ENCODE measurements at regions not wholly inside any gene's neighbourhood (a gene's known extent, or its start where the extent isn't known, plus 50 kb on each side); places are given as distances from the start of the nearest gene placed in this dataset.

- H3K27me3 ChIP-seq (ENCODE audit: control insufficient read depth, insufficient read depth, low read length): no peaks in the 10 kb centered on the region
- WGBS (ENCODE audit: insufficient coverage): 100% methylated on average over 1 of the region's 1 CpG
- peaks cover 0 to 2% of the 10 kb centered on the region in 2 donors for H3K9me3 Mint-ChIP-seq
- no peaks in the 10 kb centered on the region for H3K27me3 Mint-ChIP-seq (ENCODE audit: low read depth in 2 of 2)
- no peak overlapping the region for H3K4me3 Mint-ChIP-seq
- no peak for TF ChIP-seq CTCF (IDR thresholded peaks at IDR 0.05)
- H3K36me3 Mint-ChIP-seq: no peaks in the 10 kb centered on the region
- H3K4me3 ChIP-seq (ENCODE audit: low read length): no peak overlapping the region
- no peaks in the 10 kb centered on the region for H3K4me1 Mint-ChIP-seq
- no peaks in the 10 kb centered on the region for H3K9me3 ChIP-seq (ENCODE audit: control insufficient read depth, insufficient read depth, low read length)
- DNase-seq (no peak), ATAC-seq (no peak)
- no peak overlapping the region for H3K27ac Mint-ChIP-seq
- no peaks in the 10 kb centered on the region for H3K36me3 ChIP-seq (ENCODE audit: control insufficient read depth, insufficient read depth, low read length)
- intact Hi-C loops (cut with micrococcal nuclease): no loop called here
- H3K4me1 ChIP-seq (ENCODE audit: control insufficient read depth, insufficient read depth, low read length): no peaks in the 10 kb centered on the region
- no peak overlapping the region for H3K27ac ChIP-seq (ENCODE audit: low read length)
Observed at GRCh38 chrX:87310780-87311179, 206.8 kb upstream of the KLHL4 start.

DNA sequence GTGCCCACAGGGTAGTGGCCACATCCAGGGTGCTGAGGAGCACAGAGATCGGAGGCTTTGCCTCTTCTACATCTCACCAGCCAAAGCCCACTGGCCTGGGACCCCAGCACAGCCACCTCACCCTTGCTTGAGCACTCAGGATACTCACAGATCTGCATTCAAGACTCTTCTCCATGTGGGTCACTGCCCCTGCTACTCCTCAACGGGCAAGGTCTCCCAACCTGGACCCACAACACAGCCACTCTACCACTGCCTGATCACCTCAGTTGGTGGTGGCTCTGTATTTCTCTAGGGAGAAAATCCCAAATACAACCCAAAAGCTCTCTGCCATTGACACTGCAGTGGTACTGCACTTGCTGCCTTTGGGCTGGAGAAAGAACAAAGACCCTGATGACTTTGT lies 190.3 kb upstream of the KLHL4 start:
- peaks cover 4% of the 10 kb centered on the region for H3K9me3 ChIP-seq (ENCODE audit: control insufficient read depth, insufficient read depth, low read length)
- no peak overlapping the region for H3K27ac Mint-ChIP-seq
- DNase-seq: no peak
- no peaks in the 10 kb centered on the region for H3K27me3 ChIP-seq (ENCODE audit: control insufficient read depth, insufficient read depth, low read length)
- no peaks in the 10 kb centered on the region for H3K36me3 Mint-ChIP-seq
- intact Hi-C loops (cut with micrococcal nuclease): no loop called here
- no peak overlapping the region for H3K4me3 ChIP-seq (ENCODE audit: low read length)
- no peak overlapping the region for H3K27ac ChIP-seq (ENCODE audit: low read length)
- H3K4me1 Mint-ChIP-seq: no peaks in the 10 kb centered on the region
- no peak overlapping the region for H3K4me3 Mint-ChIP-seq
- H3K4me1 ChIP-seq (ENCODE audit: control insufficient read depth, insufficient read depth, low read length): no peaks in the 10 kb centered on the region
- 91% methylated on average over 2 of the region's 2 CpGs for WGBS (ENCODE audit: insufficient coverage)
- ATAC-seq: no peak
- no peak for TF ChIP-seq CTCF (IDR thresholded peaks at IDR 0.05)
- H3K27me3 Mint-ChIP-seq (ENCODE audit: low read depth in 2 of 2): no peaks in the 10 kb centered on the region
- no peaks in the 10 kb centered on the region for H3K36me3 ChIP-seq (ENCODE audit: control insufficient read depth, insufficient read depth, low read length)
- H3K9me3 Mint-ChIP-seq: peaks cover 0 to 3% of the 10 kb centered on the region in 2 donors

GRCh38 chrX:87337267-87337666 lies 180.3 kb upstream of the KLHL4 start:
- intact Hi-C loops (cut with micrococcal nuclease): no loop called here
- Histone ChIP-seq H3K4me1 (ENCODE audit: control insufficient read depth, insufficient read depth, low read length) (no peaks in the 10 kb centered on the region), H3K27me3 (ENCODE audit: control insufficient read depth, insufficient read depth, low read length) (no peaks in the 10 kb centered on the region), H3K9me3 (ENCODE audit: control insufficient read depth, insufficient read depth, low read length) (no peaks in the 10 kb centered on the region), H3K4me3 (ENCODE audit: low read length) (no peak overlapping the region), H3K27ac (ENCODE audit: low read length) (no peak overlapping the region), H3K36me3 (ENCODE audit: control insufficient read depth, insufficient read depth, low read length) (no peaks in the 10 kb centered on the region)
- Mint-ChIP-seq H3K27me3 (ENCODE audit: low read depth in 2 of 2) (no peaks in the 10 kb centered on the region), H3K27ac (no peak overlapping the region), H3K36me3 (no peaks in the 10 kb centered on the region), H3K9me3 (no peaks in the 10 kb centered on the region), H3K4me1 (no peaks in the 10 kb centered on the region), H3K4me3 (no peak overlapping the region)
- DNase-seq (no peak), ATAC-seq (no peak)
- WGBS (ENCODE audit: insufficient coverage): no CpG with 5 or more reads among the region's 1 CpG
- TF ChIP-seq CTCF (IDR thresholded peaks at IDR 0.05): no peak

GRCh38 chrX:87338510-87338909 lies 179.1 kb upstream of the KLHL4 start:
- Mint-ChIP-seq H3K4me3 (no peak overlapping the region), H3K4me1 (no peaks in the 10 kb centered on the region), H3K27me3 (ENCODE audit: low read depth in 2 of 2) (no peaks in the 10 kb centered on the region), H3K36me3 (no peaks in the 10 kb centered on the region), H3K9me3 (peaks cover 0 to 9% of the 10 kb centered on the region in 2 donors), H3K27ac (no peak overlapping the region)
- no peaks in the 10 kb centered on the region for H3K9me3 ChIP-seq (ENCODE audit: control insufficient read depth, insufficient read depth, low read length)
- H3K27ac ChIP-seq (ENCODE audit: low read length): no peak overlapping the region
- no peaks in the 10 kb centered on the region for H3K27me3 ChIP-seq (ENCODE audit: control insufficient read depth, insufficient read depth, low read length)
- DNase-seq (no peak), ATAC-seq (no peak)
- H3K4me3 ChIP-seq (ENCODE audit: low read length): no peak overlapping the region
- intact Hi-C loops (cut with micrococcal nuclease): no loop called here
- H3K36me3 ChIP-seq (ENCODE audit: control insufficient read depth, insufficient read depth, low read length): no peaks in the 10 kb centered on the region
- no peaks in the 10 kb centered on the region for H3K4me1 ChIP-seq (ENCODE audit: control insufficient read depth, insufficient read depth, low read length)
- TF ChIP-seq CTCF (IDR thresholded peaks at IDR 0.05): no peak
